Panc1 (cell line): ENCODE measurements at regions not wholly inside any gene's neighbourhood (a gene's known extent, or its start where the extent isn't known, plus 50 kb on each side); places are given as distances from the start of the nearest gene placed in this dataset.

ENCODE experiments used
- ATAC-seq: fragments of 200-7000 bp; cut with Tn5 transposase; 2 replicates; pipeline ENCODE4 v1.9.1; 2020; ENCODE audit warnings: mild to moderate bottlenecking, moderate library complexity
- BruUV-seq: library from RNA; stranded (reverse); fragments of 400-500 nt; replicated peaks from 2 replicates; lab custom pipeline; 2021; lab: Mats Ljungman, UMichigan
- CTCF ChIA-PET: fragments of 300-600 bp; sonication (Branson Sonifier 250); formaldehyde crosslinking; loops from one replicate; lab custom pipeline; 2022; ENCODE audit warnings: antibody characterized with exemption; lab: Charles Lee
- POLR2A ChIA-PET: fragments of 300-600 bp; sonication (Branson Sonifier 250); formaldehyde crosslinking; loops from one replicate; lab custom pipeline; 2022; ENCODE audit warnings: antibody characterized with exemption; lab: Charles Lee
- DNase-seq: peaks from one replicate; pipeline ENCODE4 v3.0.0-alpha.2; 2010; ENCODE audit warnings: low read depth, low spot score
- H3K27ac ChIP-seq: 2 replicates; pipeline ENCODE4 v1.5.1; 2011; ENCODE audit warnings: mild to moderate bottlenecking, low read length, inconsistent platforms
- H3K27me3 ChIP-seq: fragments of 200-500 bp; sonication (Bioruptor generic); 2 replicates; pipeline ENCODE4 v1.6.0; 2014; ENCODE audit warnings: low read length, inconsistent platforms; ENCODE audit not compliant: control insufficient read depth, insufficient read depth
- H3K36me3 ChIP-seq: fragments of 200-500 bp; sonication (Bioruptor generic); 2 replicates; pipeline ENCODE4 v1.5.1; 2014; ENCODE audit warnings: inconsistent platforms, mild to moderate bottlenecking, low read length, moderate library complexity; ENCODE audit not compliant: control insufficient read depth, insufficient read depth
- H3K4me1 ChIP-seq: 2 replicates; pipeline ENCODE4 v1.5.1; 2011; ENCODE audit warnings: inconsistent platforms, mild to moderate bottlenecking, low read length, moderate library complexity; ENCODE audit not compliant: control insufficient read depth, insufficient read depth
- H3K4me3 ChIP-seq, 2 experiments: 2 replicates each; pipeline ENCODE4 v1.5.1; 2011 to 2012; ENCODE audit warnings: low read depth in 2 of 2, low read length in 2 of 2, mild to moderate bottlenecking in 2 of 2, inconsistent platforms in 1 of 2, moderate library complexity in 1 of 2
- H3K9me3 ChIP-seq: fragments of 200-500 bp; sonication (Bioruptor generic); 2 replicates; pipeline ENCODE4 v1.5.1; 2014; ENCODE audit warnings: low read depth, mild to moderate bottlenecking, inconsistent platforms, low read length, moderate library complexity; ENCODE audit not compliant: control insufficient read depth, insufficient read depth
- POLR2AphosphoS5 ChIP-seq: IDR thresholded peaks from 2 replicates; pipeline ENCODE4 v1.6.1; 2012; ENCODE audit warnings: mild to moderate bottlenecking, low read depth, low read length, moderate library complexity
- SIN3A ChIP-seq: IDR thresholded peaks from 2 replicates; pipeline ENCODE4 v1.6.1; 2012; ENCODE audit warnings: low read depth, mild to moderate bottlenecking, low read length, moderate library complexity, borderline replicate concordance; ENCODE audit not compliant: insufficient read depth
- TCF7L2 ChIP-seq: IDR thresholded peaks from 2 replicates; pipeline ENCODE4 v1.6.1; 2011; ENCODE audit warnings: mild to moderate bottlenecking, low read depth, low read length, inconsistent platforms
- in situ Hi-C: cut with HindIII; loops from 2 replicates; pipeline ENCODE4 v1.10.0; 2016; ENCODE audit warnings: low sequenced_read_pairs, low pct_unique_long_range_greater_than_20kb
- intact Hi-C: fragments of 100-400 bp; cut with micrococcal nuclease; formaldehyde crosslinking; loops from one replicate; pipeline ENCODE4 v1.10.0; 2022; ENCODE audit not compliant: unreplicated experiment
- TF ChIP-seq, protein P1 (sequence below), 2 experiments: IDR thresholded peaks; 2 replicates each; pipeline ENCODE4 v1.6.1; 2011 to 2012; ENCODE audit warnings: low read depth in 2 of 2, control low read depth in 1 of 2, low read length in 1 of 2, mild to moderate bottlenecking in 1 of 2, moderate library complexity in 1 of 2; ENCODE audit not compliant: insufficient read depth in 1 of 2
- TF ChIP-seq, protein P2 (sequence below): fragments of 450-650 bp; IDR thresholded peaks from 2 replicates; pipeline ENCODE4 v1.5.1; 2017; ENCODE audit warnings: mild to moderate bottlenecking

DNA sequence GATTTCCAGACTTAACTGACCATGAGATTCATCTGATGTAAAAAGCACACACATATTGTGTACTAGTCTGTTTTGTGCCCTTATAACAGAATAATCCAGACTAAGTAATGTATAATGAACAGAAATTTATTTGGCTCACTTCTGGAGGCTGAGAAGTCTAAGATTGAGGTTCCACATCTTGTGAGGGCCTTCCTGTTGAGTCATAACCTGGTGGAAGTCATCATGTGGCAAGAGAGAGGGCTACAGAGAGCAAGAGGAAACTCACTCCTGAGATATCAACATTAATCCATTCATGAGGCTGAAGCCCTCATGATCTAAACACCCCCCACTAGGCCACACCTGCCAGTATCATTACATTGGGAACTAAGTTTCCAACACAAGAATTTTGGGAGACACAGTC, 977.6 kb downstream of the MCTP2 start:
- Histone ChIP-seq H3K4me3 (no peak overlapping the region), H3K4me1 (no peaks in the 10 kb centered on the region), H3K27me3 (no peaks in the 10 kb centered on the region), H3K9me3 (no peaks in the 10 kb centered on the region), H3K27ac (no peak overlapping the region), H3K36me3 (no peaks in the 10 kb centered on the region)
- DNase-seq (no peak), ATAC-seq (no peak)
- ChIA-PET CTCF (no interaction called here), POLR2A (no interaction called here)
- no TSS peak for BruUV-seq
- in situ Hi-C loops: no loop called here
- intact Hi-C loops: no loop called here
- no peak for TF ChIP-seq SIN3A

DNA sequence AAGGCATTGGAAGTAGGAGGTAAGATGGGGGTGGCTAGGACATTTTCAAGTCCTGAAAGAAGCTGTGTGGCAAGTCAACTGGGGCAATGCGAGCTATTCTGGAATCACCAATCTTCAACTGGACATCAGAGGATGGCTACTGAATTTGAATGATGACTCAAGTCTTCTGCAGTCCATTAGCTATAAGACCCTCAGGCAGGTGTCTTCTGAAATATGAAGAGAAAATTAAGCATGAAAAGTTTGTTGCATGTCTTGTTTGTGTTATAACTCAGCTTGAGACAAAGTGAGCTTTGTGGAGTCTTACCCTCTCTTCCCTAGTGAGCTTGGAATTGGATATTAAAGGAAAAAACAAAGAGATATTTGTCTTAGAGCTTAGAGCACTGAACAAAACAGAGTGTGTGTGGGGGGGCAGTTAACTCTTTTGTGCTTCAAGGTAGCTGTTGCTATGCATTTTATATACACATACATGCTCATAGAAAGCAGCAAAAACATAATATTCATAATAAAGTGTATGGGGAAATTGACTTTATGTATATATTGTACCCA, 979.1 kb downstream of the MCTP2 start:
- Histone ChIP-seq H3K27ac (no peak overlapping the region), H3K9me3 (no peaks in the 10 kb centered on the region), H3K27me3 (no peaks in the 10 kb centered on the region), H3K4me3 (no peak overlapping the region), H3K36me3 (no peaks in the 10 kb centered on the region), H3K4me1 (no peaks in the 10 kb centered on the region)
- no TSS peak for BruUV-seq
- in situ Hi-C loops: no loop called here
- ATAC-seq (no peak), DNase-seq (no peak)
- TF ChIP-seq SIN3A (no peak), POLR2AphosphoS5 (no peak), TCF7L2 (no peak)
- TF ChIP-seq, protein P1, sequence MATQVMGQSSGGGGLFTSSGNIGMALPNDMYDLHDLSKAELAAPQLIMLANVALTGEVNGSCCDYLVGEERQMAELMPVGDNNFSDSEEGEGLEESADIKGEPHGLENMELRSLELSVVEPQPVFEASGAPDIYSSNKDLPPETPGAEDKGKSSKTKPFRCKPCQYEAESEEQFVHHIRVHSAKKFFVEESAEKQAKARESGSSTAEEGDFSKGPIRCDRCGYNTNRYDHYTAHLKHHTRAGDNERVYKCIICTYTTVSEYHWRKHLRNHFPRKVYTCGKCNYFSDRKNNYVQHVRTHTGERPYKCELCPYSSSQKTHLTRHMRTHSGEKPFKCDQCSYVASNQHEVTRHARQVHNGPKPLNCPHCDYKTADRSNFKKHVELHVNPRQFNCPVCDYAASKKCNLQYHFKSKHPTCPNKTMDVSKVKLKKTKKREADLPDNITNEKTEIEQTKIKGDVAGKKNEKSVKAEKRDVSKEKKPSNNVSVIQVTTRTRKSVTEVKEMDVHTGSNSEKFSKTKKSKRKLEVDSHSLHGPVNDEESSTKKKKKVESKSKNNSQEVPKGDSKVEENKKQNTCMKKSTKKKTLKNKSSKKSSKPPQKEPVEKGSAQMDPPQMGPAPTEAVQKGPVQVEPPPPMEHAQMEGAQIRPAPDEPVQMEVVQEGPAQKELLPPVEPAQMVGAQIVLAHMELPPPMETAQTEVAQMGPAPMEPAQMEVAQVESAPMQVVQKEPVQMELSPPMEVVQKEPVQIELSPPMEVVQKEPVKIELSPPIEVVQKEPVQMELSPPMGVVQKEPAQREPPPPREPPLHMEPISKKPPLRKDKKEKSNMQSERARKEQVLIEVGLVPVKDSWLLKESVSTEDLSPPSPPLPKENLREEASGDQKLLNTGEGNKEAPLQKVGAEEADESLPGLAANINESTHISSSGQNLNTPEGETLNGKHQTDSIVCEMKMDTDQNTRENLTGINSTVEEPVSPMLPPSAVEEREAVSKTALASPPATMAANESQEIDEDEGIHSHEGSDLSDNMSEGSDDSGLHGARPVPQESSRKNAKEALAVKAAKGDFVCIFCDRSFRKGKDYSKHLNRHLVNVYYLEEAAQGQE (IDR thresholded peaks at IDR 0.05; ENCODE audit: insufficient read depth in 1 of 2, low read depth in 2 of 2, low read length in 1 of 2): no peak
- TF ChIP-seq, protein P2, sequence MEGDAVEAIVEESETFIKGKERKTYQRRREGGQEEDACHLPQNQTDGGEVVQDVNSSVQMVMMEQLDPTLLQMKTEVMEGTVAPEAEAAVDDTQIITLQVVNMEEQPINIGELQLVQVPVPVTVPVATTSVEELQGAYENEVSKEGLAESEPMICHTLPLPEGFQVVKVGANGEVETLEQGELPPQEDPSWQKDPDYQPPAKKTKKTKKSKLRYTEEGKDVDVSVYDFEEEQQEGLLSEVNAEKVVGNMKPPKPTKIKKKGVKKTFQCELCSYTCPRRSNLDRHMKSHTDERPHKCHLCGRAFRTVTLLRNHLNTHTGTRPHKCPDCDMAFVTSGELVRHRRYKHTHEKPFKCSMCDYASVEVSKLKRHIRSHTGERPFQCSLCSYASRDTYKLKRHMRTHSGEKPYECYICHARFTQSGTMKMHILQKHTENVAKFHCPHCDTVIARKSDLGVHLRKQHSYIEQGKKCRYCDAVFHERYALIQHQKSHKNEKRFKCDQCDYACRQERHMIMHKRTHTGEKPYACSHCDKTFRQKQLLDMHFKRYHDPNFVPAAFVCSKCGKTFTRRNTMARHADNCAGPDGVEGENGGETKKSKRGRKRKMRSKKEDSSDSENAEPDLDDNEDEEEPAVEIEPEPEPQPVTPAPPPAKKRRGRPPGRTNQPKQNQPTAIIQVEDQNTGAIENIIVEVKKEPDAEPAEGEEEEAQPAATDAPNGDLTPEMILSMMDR: no peak
- ChIA-PET CTCF (interaction anchor here (0.7 kb wide), 1 partner anchor 30 kb away, joined by 3 read pairs; no protein-coding TSS in a partner anchor), POLR2A (no interaction called here)
- intact Hi-C loops: no loop called here

DNA sequence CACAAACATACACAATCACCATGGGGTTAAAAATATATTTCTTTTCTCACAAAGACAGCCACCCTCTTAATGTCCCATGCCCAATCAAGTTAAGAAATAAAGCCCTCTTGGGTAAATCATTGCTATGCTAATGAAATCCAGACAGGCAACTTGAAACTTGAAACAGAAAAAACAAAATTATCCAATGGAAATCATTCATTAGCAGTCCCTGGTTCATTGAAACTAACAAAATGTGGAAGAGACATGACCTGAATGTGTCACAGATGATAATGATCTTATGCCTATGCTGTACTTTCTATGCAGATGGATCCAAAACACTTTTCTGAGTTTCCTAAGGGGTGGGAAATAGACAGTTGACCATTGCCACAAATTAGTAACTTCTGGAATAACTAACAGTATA, 983.7 kb downstream of the MCTP2 start:
- TF ChIP-seq, protein P1 (IDR thresholded peaks at IDR 0.05; ENCODE audit: insufficient read depth in 1 of 2, low read depth in 2 of 2, low read length in 1 of 2): no peak
- TF ChIP-seq POLR2AphosphoS5 (no peak), TCF7L2 (no peak), SIN3A (no peak)
- TF ChIP-seq, protein P2: no peak
- intact Hi-C loops (no loop called here), in situ Hi-C loops (no loop called here)
- no peaks in the 10 kb centered on the region for H3K9me3 ChIP-seq
- ChIA-PET CTCF (no interaction called here), POLR2A (no interaction called here)
- DNase-seq (no peak), ATAC-seq (no peak)
- H3K4me1 ChIP-seq: no peaks in the 10 kb centered on the region
- H3K27ac ChIP-seq: no peak overlapping the region
- no TSS peak for BruUV-seq
- no peaks in the 10 kb centered on the region for H3K27me3 ChIP-seq
- H3K36me3 ChIP-seq: no peaks in the 10 kb centered on the region
- H3K4me3 ChIP-seq: no peak overlapping the region
